Activated CD8-positive, alpha-beta T cell treated with anti-CD3 and anti-CD28 coated beads for 36 hours (primary cell): ENCODE measurements at regions not wholly inside any gene's neighbourhood (a gene's known extent, or its start where the extent isn't known, plus 50 kb on each side); places are given as distances from the start of the nearest gene placed in this dataset.

ENCODE experiments used
- ATAC-seq: fragments of 200-7000 bp; cut with Tn5 transposase; one replicate; pipeline ENCODE4 v1.10.0; 2021; ENCODE audit warnings: mild to moderate bottlenecking, moderate library complexity
- CTCF ChIA-PET: fragments of 350-600 bp; sonication (Branson Sonifier 250); formaldehyde crosslinking; loops from one replicate; lab custom pipeline; 2021; ENCODE audit warnings: antibody characterized with exemption; lab: Charles Lee
- POLR2A ChIA-PET: fragments of 350-600 bp; sonication (Branson Sonifier 250); formaldehyde crosslinking; loops from one replicate; lab custom pipeline; 2021; ENCODE audit warnings: antibody characterized with exemption; lab: Charles Lee
- DNase-seq: peaks from one replicate; pipeline ENCODE4 v3.0.0-alpha.2; 2020
- H3K27ac Mint-ChIP-seq: one replicate; pipeline ENCODE4 v1.8.0; 2021; ENCODE audit warnings: mild to moderate bottlenecking, mixed read lengths
- H3K27me3 Mint-ChIP-seq: one replicate; pipeline ENCODE4 v1.8.0; 2021; ENCODE audit warnings: mixed read lengths
- H3K36me3 Mint-ChIP-seq: one replicate; pipeline ENCODE4 v1.8.0; 2021; ENCODE audit warnings: low read depth, mixed read lengths
- H3K4me1 Mint-ChIP-seq: one replicate; pipeline ENCODE4 v1.8.0; 2021; ENCODE audit warnings: low read depth, mixed read lengths
- H3K4me3 Mint-ChIP-seq: one replicate; pipeline ENCODE4 v1.8.0; 2021; ENCODE audit warnings: mild to moderate bottlenecking, moderate library complexity, mixed read lengths
- H3K9me3 Mint-ChIP-seq: one replicate; pipeline ENCODE4 v1.8.0; 2021; ENCODE audit warnings: mixed read lengths
- intact Hi-C: fragments of 100-400 bp; cut with micrococcal nuclease; formaldehyde crosslinking; loops from one replicate; pipeline ENCODE4 v1.10.0; 2022
- TF ChIP-seq, protein P1 (sequence below): fragments of 200-600 bp; IDR thresholded peaks from one replicate; pipeline ENCODE4 v1.8.0; 2022; ENCODE audit warnings: antibody characterized with exemption, mild to moderate bottlenecking

DNA sequence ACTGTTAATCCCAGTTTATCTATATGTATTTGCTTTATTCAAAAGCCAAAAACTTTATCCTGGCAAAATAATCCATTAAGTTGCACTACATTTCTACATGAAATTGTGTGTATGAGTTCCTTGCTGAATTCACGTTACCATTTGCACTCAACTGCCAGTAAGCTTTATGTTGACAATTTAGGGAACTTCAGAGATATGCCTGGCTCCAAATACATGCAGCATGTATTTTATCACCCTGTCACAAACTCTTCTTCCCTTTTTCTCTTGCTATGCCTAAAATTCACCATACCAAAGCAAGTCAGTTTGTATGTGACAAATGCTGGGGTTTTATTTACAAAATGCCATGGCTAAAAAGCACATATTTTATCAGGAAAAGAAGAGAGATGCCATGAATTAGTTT, 157.6 kb upstream of the CDH2 start:
- CTCF ChIA-PET: no interaction called here
- no peak overlapping the region for H3K27ac Mint-ChIP-seq
- H3K27me3 Mint-ChIP-seq: no peaks in the 10 kb centered on the region
- ATAC-seq (no peak), DNase-seq (no peak)
- intact Hi-C loops: no loop called here
- H3K36me3 Mint-ChIP-seq: peaks cover 3% of the 10 kb centered on the region
- TF ChIP-seq, protein P1, sequence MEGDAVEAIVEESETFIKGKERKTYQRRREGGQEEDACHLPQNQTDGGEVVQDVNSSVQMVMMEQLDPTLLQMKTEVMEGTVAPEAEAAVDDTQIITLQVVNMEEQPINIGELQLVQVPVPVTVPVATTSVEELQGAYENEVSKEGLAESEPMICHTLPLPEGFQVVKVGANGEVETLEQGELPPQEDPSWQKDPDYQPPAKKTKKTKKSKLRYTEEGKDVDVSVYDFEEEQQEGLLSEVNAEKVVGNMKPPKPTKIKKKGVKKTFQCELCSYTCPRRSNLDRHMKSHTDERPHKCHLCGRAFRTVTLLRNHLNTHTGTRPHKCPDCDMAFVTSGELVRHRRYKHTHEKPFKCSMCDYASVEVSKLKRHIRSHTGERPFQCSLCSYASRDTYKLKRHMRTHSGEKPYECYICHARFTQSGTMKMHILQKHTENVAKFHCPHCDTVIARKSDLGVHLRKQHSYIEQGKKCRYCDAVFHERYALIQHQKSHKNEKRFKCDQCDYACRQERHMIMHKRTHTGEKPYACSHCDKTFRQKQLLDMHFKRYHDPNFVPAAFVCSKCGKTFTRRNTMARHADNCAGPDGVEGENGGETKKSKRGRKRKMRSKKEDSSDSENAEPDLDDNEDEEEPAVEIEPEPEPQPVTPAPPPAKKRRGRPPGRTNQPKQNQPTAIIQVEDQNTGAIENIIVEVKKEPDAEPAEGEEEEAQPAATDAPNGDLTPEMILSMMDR: no peak
- no peak overlapping the region for H3K4me3 Mint-ChIP-seq
- H3K4me1 Mint-ChIP-seq: no peaks in the 10 kb centered on the region
- peaks cover 8% of the 10 kb centered on the region for H3K9me3 Mint-ChIP-seq
- POLR2A ChIA-PET: no interaction called here

DNA sequence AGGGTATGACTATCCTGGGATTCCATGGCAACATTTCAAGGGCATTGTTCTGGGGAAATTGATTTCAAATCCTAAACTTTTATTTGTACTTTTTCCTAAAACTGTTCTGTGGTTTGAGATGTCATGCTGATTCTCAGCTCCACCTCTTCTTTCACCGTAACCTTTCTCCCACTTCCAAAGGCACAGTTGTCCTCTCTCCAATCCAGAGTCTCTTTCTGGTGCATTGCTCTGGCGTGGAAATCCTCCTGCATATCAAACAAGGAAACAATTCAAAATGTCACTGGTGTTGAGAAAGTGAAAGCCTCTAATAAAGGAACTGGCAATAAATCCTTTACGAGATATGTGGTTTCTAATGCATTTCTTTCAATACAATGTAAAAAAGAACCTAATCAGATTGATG, 155.1 kb upstream of the CDH2 start:
- DNase-seq (no peak), ATAC-seq (no peak)
- no peaks in the 10 kb centered on the region for H3K27me3 Mint-ChIP-seq
- CTCF ChIA-PET: no interaction called here
- intact Hi-C loops: no loop called here
- peaks cover 8% of the 10 kb centered on the region for H3K9me3 Mint-ChIP-seq
- no peak overlapping the region for H3K4me3 Mint-ChIP-seq
- peaks cover 3% of the 10 kb centered on the region for H3K36me3 Mint-ChIP-seq
- POLR2A ChIA-PET: no interaction called here
- no peaks in the 10 kb centered on the region for H3K4me1 Mint-ChIP-seq
- no peak overlapping the region for H3K27ac Mint-ChIP-seq
- TF ChIP-seq, protein P1: no peak

DNA sequence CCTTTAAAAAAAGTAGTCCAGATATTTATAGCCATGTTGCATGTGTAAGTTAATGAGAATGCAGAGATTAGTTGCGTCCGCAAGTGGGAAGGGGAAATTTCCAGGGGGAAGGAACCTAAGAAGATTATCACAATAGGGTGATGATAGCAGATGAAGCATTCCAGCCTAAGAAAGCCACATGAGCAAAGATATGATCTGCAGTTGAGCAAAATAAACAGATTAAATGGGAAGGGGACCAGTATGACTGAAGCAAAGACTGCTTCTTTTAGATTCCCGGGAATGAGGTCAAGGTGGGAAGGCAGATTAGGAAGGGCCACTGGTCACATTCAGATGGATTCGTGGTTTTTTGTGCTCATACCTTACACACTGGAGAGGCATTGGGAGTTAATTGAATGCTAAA, 154.6 kb upstream of the CDH2 start:
- H3K27ac Mint-ChIP-seq: no peak overlapping the region
- H3K27me3 Mint-ChIP-seq: no peaks in the 10 kb centered on the region
- ChIA-PET CTCF (no interaction called here), POLR2A (no interaction called here)
- ATAC-seq: no peak
- H3K9me3 Mint-ChIP-seq: peaks cover 8% of the 10 kb centered on the region
- intact Hi-C loops: no loop called here
- H3K36me3 Mint-ChIP-seq: peaks cover 3% of the 10 kb centered on the region
- TF ChIP-seq, protein P1: no peak
- DNase-seq: no peak
- H3K4me1 Mint-ChIP-seq: no peaks in the 10 kb centered on the region
- no peak overlapping the region for H3K4me3 Mint-ChIP-seq

DNA sequence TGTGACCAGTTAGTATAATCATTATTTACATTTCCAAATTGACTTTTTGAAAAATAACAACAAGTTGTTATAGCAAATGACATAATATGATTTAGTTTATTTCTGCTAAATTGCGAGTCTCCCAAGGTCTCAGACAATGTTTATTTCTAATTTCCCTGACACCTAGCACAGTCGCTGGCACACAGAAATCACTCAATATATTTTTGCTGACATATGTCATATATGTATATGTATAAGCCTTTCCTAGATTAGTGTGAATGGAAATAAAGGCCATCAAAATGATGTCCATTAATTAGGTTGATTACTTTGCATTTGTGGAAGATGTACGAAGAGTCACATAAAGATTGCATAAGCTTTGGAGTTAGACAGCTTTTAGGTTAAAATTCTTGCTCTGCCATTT, 136.7 kb upstream of the CDH2 start:
- H3K27ac Mint-ChIP-seq: no peak overlapping the region
- no peak overlapping the region for H3K4me3 Mint-ChIP-seq
- no peaks in the 10 kb centered on the region for H3K36me3 Mint-ChIP-seq
- H3K4me1 Mint-ChIP-seq: no peaks in the 10 kb centered on the region
- no peak for ATAC-seq
- CTCF ChIA-PET: no interaction called here
- TF ChIP-seq, protein P1: no peak
- intact Hi-C loops: no loop called here
- POLR2A ChIA-PET: no interaction called here
- no peaks in the 10 kb centered on the region for H3K27me3 Mint-ChIP-seq
- no peak for DNase-seq
- peaks cover 21% of the 10 kb centered on the region for H3K9me3 Mint-ChIP-seq

DNA sequence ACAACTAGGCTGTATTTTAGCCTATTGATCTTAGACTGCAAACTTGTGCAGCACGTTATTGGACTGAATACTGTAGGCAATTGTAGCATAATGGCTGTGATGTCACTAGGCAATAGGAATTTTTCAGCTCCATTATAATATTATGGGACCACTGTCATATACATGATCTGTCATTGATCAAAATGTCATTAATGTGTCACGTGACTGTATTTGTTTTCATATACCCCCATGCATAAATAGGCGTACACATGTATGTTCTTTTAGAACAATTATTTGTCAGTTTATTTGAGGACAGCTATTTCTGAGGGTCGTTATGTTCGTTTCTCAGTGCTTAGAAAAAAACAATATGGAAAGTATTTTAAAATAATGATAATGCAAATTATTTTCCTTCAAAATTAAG, 111.9 kb upstream of the CDH2 start:
- H3K36me3 Mint-ChIP-seq: no peaks in the 10 kb centered on the region
- H3K4me3 Mint-ChIP-seq: no peak overlapping the region
- TF ChIP-seq, protein P1: no peak
- ChIA-PET CTCF (no interaction called here), POLR2A (no interaction called here)
- H3K4me1 Mint-ChIP-seq: no peaks in the 10 kb centered on the region
- no peaks in the 10 kb centered on the region for H3K27me3 Mint-ChIP-seq
- no peak overlapping the region for H3K27ac Mint-ChIP-seq
- no peak for ATAC-seq
- no peak for DNase-seq
- intact Hi-C loops: no loop called here
- H3K9me3 Mint-ChIP-seq: peaks cover 4% of the 10 kb centered on the region
